ENCODE measurements at regions not wholly inside any gene's neighbourhood (a gene's known extent, or its start where the extent isn't known, plus 50 kb on each side); places are given as distances from the start of the nearest gene placed in this dataset.

DNA sequence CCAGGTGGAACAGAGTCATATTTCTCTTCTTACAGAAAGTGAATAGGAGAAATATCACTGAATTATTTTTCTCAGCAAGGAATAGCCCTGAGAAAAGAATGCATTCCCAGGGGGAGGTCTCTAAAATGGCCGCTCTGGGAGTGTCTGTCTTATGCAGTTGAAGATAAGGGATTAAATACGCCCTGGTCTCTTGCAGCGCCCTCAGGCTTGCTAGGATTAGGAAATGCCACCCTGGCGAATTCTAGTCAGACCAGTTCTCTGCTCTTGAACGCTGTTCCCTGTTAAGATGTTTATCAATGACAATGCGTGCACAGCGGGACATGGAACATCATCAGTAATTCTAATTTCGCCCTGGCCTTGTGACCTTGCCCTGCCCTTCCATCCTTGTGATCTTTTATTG, 949.0 kb upstream of the SEMA6D start:
- no peak overlapping the region for H3K4me3 ChIP-seq (ENCODE audit: low read depth, low read length)
- TF ChIP-seq, protein P1, sequence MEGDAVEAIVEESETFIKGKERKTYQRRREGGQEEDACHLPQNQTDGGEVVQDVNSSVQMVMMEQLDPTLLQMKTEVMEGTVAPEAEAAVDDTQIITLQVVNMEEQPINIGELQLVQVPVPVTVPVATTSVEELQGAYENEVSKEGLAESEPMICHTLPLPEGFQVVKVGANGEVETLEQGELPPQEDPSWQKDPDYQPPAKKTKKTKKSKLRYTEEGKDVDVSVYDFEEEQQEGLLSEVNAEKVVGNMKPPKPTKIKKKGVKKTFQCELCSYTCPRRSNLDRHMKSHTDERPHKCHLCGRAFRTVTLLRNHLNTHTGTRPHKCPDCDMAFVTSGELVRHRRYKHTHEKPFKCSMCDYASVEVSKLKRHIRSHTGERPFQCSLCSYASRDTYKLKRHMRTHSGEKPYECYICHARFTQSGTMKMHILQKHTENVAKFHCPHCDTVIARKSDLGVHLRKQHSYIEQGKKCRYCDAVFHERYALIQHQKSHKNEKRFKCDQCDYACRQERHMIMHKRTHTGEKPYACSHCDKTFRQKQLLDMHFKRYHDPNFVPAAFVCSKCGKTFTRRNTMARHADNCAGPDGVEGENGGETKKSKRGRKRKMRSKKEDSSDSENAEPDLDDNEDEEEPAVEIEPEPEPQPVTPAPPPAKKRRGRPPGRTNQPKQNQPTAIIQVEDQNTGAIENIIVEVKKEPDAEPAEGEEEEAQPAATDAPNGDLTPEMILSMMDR (conservative IDR thresholded peaks at IDR 0.05; ENCODE audit: low read depth, low read length): no peak
- no peak for DNase-seq (ENCODE audit: low read depth)

DNA sequence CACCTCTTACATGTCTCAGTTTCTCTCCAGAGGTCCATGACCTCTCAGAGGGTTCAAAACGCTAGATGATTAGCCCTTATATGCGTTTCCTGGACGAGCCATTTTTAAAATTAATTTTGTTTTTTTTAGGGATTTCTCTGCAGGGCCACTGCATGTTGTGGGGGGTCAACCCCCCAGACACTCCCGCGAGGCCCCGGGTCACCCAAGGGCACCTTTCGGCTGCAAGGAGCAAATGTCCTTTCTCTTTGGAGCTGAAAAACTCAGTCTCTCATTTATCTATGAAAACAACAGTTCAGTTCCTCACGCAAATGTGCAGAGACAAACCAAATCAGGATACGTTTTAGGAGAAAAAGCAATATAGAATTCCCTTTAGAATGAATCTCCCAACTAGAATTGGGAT, 944.3 kb upstream of the SEMA6D start:
- TF ChIP-seq, protein P1 (conservative IDR thresholded peaks at IDR 0.05; ENCODE audit: low read depth, low read length): no peak
- no peak overlapping the region for H3K4me3 ChIP-seq (ENCODE audit: low read depth, low read length)
- DNase-seq (ENCODE audit: low read depth): no peak

DNA sequence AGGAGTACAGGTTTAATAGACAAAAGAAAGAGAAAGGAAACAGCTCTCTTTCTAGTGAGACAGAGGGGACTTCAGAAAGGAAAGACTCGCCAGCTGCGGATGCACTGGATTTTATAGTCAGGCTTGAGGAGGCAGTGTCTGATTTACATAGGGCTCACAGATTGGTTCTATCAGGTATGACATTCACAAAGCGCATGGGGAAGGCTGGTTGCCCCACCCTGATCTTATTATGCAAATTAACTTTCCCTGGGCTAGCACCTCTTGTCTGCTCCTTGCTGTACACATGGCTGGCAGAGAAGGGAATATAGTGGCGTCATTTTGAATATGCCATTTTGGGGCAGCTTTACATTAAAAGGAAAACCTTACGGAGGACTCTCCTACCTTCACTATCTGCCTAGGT, 938.4 kb upstream of the SEMA6D start:
- no peak overlapping the region for H3K4me3 ChIP-seq (ENCODE audit: low read depth, low read length)
- DNase-seq (ENCODE audit: low read depth): no peak
- TF ChIP-seq, protein P1 (conservative IDR thresholded peaks at IDR 0.05; ENCODE audit: low read depth, low read length): no peak

DNA sequence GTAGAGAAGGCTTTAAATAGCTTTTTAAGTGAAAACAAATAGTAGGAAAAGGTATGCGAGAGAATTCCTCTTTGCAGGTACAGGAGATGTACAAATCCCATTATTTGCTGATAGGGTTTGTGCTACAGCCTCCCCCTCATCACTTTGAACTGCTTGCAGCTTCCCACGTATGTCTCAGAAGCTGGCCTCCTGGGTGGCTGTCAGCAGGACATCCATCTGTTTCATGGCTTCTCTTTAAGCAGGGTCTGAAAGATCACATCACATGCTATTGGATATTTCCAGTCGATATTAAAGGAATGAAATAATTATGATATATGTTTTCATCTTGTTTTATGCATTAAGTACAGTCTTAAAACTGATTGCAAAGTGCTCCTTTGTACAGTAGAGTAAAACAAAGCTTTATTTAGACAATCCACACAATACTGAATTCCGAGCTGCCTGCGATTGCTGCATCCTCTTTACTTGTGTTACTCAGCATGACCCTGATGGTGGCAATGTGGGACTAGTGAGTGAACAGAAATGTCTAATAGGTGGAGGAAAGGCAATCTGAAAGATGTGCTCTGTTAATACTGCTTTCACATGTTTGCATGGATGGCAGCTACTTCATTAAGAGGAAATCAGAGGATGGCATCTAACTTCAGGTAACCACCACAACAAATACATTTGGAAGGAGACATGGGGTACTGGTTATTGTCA, 930.6 kb upstream of the SEMA6D start:
- DNase-seq (ENCODE audit: low read depth): no peak
- TF ChIP-seq, protein P1 (conservative IDR thresholded peaks at IDR 0.05; ENCODE audit: low read depth, low read length): no peak
- H3K4me3 ChIP-seq (ENCODE audit: low read depth, low read length): no peak overlapping the region

DNA sequence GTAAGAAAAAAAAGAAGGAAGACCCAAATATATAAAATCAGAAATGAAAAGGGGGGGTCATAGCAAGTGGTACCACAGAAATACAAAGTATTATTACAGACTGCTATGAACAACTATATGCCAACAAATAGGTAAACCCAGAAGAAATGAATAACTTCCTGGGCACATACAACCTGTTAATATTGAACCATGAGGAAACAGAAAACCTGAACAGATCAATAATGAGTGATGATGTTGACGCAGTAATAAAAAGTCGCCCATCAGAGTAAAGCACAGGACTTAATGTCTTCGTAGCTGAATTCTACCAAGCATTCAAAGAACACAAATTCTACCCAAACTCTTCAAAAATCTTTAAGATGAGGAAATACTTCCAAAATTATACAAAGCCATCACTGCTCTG, 921.6 kb upstream of the SEMA6D start:
- no peak for DNase-seq (ENCODE audit: low read depth)
- no peak overlapping the region for H3K4me3 ChIP-seq (ENCODE audit: low read depth, low read length)
- TF ChIP-seq, protein P1 (conservative IDR thresholded peaks at IDR 0.05; ENCODE audit: low read depth, low read length): no peak

DNA sequence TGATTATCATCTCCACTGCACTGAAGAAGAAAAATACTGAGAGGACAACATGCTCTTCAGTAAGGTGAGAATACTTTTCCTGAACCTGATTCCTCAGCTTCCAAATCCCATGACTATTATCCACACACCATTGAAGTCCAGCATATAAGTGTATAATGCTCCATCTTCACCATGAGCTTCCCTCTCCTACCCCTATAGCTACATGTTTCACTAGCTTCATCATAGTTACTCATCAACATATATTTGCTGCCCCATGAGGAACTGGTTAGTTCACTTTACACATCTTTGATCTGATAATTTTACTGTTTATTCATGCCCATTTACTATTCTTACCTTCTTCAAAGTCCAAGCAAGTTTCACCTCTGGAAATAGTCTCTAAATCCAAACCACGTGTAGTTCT, 908.5 kb upstream of the SEMA6D start:
- no peak overlapping the region for H3K4me3 ChIP-seq (ENCODE audit: low read depth, low read length)
- TF ChIP-seq, protein P1 (conservative IDR thresholded peaks at IDR 0.05; ENCODE audit: low read depth, low read length): no peak
- DNase-seq (ENCODE audit: low read depth): no peak

DNA sequence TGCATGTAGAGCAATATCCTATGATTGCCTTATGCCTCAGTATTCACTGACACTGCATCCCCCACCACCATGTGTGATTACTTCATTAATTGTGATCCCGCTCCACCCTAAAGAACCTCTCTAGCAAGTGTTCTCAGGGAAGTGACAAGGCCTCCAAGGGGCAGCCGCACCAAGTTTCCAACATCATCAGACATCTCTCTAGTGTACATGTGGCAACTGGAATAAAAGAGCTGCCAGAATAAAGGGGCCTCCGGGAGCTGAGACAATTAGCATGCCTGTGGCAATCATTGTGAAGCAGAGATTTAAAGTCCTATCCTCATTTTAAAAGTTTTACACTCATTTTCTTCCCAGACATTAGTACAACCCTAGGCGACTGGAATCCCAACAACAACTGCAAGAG, 902.1 kb upstream of the SEMA6D start:
- TF ChIP-seq, protein P1 (conservative IDR thresholded peaks at IDR 0.05; ENCODE audit: low read depth, low read length): no peak
- no peak for DNase-seq (ENCODE audit: low read depth)
- no peak overlapping the region for H3K4me3 ChIP-seq (ENCODE audit: low read depth, low read length)

Data from choroid plexus epithelial cell (primary cell).